T-helper 2 cell (primary cell): ENCODE measurements at regions not wholly inside any gene's neighbourhood (a gene's known extent, or its start where the extent isn't known, plus 50 kb on each side); places are given as distances from the start of the nearest gene placed in this dataset.
"Not testable (repeated sequence)": the region's sequence is repeated elsewhere in the genome, so short reads cannot be mapped to it uniquely, and the experiment has no call there.

Experiments used
- DNase-seq, 5 experiments: peaks; one replicate each; pipeline versions ENCODE4 v3.0.0 to v3.0.0-alpha.2; 2012 to 2022

GRCh38 chr11:37484298-37484697 lies 886.3 kb upstream of the RAG2 start:
- no peak for DNase-seq

DNA sequence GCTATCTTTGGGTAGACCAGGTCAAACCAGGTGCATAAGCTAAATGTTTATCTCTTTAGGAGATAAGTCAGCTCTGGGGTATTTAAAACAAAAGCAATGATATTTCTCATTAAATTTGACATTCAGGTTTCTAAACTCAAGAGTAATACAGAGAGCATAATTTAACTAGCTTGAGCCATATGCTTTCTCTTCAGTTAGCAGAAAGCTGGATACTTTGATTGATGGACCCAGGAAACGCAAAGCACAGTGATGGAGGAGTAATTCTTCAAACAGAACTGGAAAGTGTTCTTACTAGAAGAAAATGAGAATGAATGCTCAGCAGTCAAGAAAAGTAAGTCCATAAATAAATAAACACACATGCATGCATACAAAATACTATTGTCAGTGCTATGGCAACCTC lies 885.7 kb upstream of the RAG2 start:
- DNase-seq = no peak

GRCh38 chr11:37474889-37475288 lies 876.9 kb upstream of the RAG2 start:
- DNase-seq = no peak

- DNase-seq = no peak
Observed at GRCh38 chr11:37468344-37468743, 870.3 kb upstream of the RAG2 start.

- DNase-seq = no peak
Observed at GRCh38 chr11:37465221-37465620, 867.2 kb upstream of the RAG2 start.

- DNase-seq = no peak
Observed at GRCh38 chr11:37459456-37459855, 861.4 kb upstream of the RAG2 start.

GRCh38 chr11:37456746-37457145 lies 858.7 kb upstream of the RAG2 start:
- DNase-seq = no peak

- no peak for DNase-seq
Observed at GRCh38 chr11:37451903-37452302, 853.9 kb upstream of the RAG2 start.

- DNase-seq = peak in 1 of 5 experiments; percentile 6
Observed at GRCh38 chr11:37450613-37451012, 852.6 kb upstream of the RAG2 start.

DNA sequence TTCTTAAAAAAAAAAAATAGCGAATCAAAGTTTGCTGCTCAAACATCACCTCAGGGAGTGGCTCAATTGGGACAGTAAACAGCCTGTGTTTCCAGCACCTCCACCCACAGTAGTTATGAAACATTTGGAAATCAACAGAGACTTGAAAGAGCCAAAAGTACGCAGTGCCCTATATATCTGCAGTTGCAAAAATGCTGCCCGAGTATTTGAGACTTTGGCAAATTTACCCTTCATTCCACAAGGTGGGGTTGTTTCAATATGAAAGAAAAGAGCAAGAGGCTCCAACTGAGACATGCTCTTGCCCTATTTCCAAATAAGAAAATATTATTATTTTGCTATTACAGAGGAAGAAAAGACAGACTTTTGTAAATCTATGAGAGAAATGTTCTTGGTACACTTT lies 851.1 kb upstream of the RAG2 start:
- DNase-seq = no peak

DNA sequence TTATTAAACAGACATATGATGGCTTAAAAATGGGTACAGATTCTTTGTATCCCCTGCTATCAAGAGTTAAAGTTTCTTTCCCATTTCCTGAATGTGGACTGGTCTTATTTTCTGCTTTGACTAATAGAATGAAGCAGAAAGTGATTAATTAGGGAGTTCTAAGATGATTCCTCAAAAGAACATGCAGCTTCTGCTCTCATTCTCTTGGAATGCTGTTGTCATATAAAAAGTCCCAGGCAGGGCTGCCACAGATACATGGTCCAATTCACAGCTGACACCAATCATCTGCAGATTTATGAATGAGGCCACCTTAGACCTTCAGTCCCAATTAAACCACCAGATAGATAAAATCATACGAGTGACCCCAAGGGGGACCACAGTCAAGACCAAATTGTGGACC lies 844.5 kb upstream of the RAG2 start:
- no peak for DNase-seq

GRCh38 chr11:37431633-37432230 lies 833.7 kb upstream of the RAG2 start:
- not testable (repeated sequence) for DNase-seq

- not testable (repeated sequence) for DNase-seq
Observed at GRCh38 chr11:37430966-37431632, 833.1 kb upstream of the RAG2 start.

- no peak for DNase-seq
Observed at GRCh38 chr11:37422511-37422910, 824.5 kb upstream of the RAG2 start.

- DNase-seq = no peak
Observed at GRCh38 chr11:37411289-37411688, 813.3 kb upstream of the RAG2 start.

- no peak for DNase-seq
Observed at GRCh38 chr11:37409124-37409523, 811.1 kb upstream of the RAG2 start.

GRCh38 chr11:37407461-37407860 lies 809.4 kb upstream of the RAG2 start:
- no peak for DNase-seq

DNA sequence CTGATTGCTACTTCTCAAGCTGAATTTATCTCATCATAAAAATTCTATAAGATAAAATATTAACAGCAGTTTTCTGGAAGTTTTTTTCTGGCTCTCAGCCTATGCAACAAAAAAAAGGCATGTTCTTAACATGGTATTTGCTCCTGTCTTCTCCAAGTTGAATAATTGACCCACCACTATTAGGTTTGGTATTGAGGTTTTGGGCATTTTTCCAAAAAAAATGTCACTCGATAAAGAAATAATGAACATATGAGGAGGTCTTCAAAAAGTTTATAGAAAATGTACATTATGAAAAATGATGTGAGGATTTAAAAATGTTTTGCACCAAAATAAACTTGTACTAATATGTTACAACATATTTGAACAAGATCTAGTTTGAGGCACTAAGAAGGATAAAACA lies 808.6 kb upstream of the RAG2 start:
- DNase-seq = no peak

DNA sequence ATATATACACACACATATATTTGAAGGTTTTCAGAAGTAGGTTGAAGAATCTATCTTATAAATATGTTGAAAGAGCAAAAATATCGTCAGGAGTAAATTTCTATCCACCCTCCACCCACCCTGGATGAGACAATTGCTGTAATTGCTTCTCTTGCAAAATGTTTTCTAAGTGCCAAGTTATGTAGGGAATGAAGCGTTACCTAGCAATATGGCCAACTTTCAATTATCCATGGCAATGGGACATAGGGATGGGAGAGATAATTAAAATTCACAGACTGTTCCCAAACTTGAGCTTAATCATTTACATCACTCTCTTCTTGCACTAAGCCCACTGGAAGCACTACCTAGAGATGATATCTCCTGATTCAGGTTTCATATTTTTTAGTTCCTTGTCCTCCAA lies 806.2 kb upstream of the RAG2 start:
- DNase-seq = no peak

GRCh38 chr11:37402663-37403062 lies 804.6 kb upstream of the RAG2 start:
- no peak for DNase-seq

- DNase-seq = no peak
Observed at GRCh38 chr11:37394236-37394870, 796.3 kb upstream of the RAG2 start.

GRCh38 chr11:37391615-37392014 lies 793.6 kb upstream of the RAG2 start:
- no peak for DNase-seq

- DNase-seq = no peak
Observed at GRCh38 chr11:37390576-37391083, 792.6 kb upstream of the RAG2 start.

DNA sequence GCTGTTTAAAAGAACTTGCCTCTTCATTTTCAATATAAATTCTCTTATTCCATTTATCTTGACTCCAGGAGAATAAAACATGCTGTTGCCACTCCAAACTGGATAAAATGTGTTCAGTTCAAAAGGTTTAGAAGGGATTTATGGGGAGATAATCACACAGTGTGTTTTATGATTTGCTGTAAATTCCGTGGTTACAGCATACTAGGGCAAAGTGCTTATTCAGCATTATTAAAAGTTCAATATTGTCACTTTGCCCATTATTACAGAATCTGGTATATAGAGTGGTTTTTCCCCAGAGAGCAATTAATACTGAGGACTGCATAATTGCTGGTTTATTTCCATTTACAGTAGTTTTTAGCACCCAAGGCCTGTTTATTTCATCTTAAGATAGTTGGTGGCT lies 780.9 kb upstream of the RAG2 start:
- no peak for DNase-seq
